ENCODE measurements at regions not wholly inside any gene's neighbourhood (a gene's known extent, or its start where the extent isn't known, plus 50 kb on each side); places are given as distances from the start of the nearest gene placed in this dataset.

- no peak for TF ChIP-seq NUFIP1 (IDR thresholded peaks at IDR 0.05; ENCODE audit: partially characterized antibody)
Observed at GRCh38 chr15:60255390-60255789, 142.4 kb downstream of the ANXA2 start (continued).

GRCh38 chr15:60257591-60258159 lies 140.1 kb downstream of the ANXA2 start:
- H3K27ac ChIP-seq (ENCODE audit: extremely low read depth, low read depth, low read length), result no peak overlapping the region
- WGBS (ENCODE audit: insufficient coverage, low coverage, missing lambda C conversion rate), result 0% methylated on average over 5 of the region's 5 CpGs
- H3K36me3 ChIP-seq (ENCODE audit: control insufficient read depth, insufficient read depth, low read length), result no peaks in the 10 kb centered on the region
- no peak overlapping the region for H3K9ac ChIP-seq (ENCODE audit: insufficient read depth in 1 of 2, low read depth in 2 of 2, low read length in 2 of 2)
- BruUV-seq (replicated peaks), result no TSS peak
- CTCF ChIA-PET (ENCODE audit: low intra/inter-chr PET ratio), result no interaction called here
- H3K4me2 ChIP-seq (ENCODE audit: insufficient read depth, low read length), result no peak overlapping the region
- H4K20me1 ChIP-seq (replicated peaks; ENCODE audit: control insufficient read depth, insufficient read depth, low read length), result no peaks in the 10 kb centered on the region
- FAIRE-seq (no peak), ATAC-seq (no peak), DNase-seq (ENCODE audit: extremely low read depth in 1 of 4, low spot score in 3 of 4) (no peak)
- no peaks in the 10 kb centered on the region for H3K27me3 ChIP-seq (ENCODE audit: control insufficient read depth in 2 of 2, insufficient read depth in 2 of 2, low read length in 2 of 2)
- no peaks in the 10 kb centered on the region for H3K4me1 ChIP-seq (replicated peaks in 1 of 2; ENCODE audit: control insufficient read depth in 2 of 2, insufficient read depth in 2 of 2, low read length in 2 of 2)
- H3K9me3 ChIP-seq (replicated peaks; ENCODE audit: control insufficient read depth, insufficient read depth, low read depth, low read length), result no peaks in the 10 kb centered on the region
- POLR2A ChIA-PET, result no interaction called here
- H3K79me2 ChIP-seq (ENCODE audit: control insufficient read depth, insufficient read depth, low read length), result no peaks in the 10 kb centered on the region
- TF ChIP-seq ZKSCAN8 (CRISPR knock-in tag; IDR thresholded peaks at IDR 0.05), result no peak
- peak; percentile 36; the same call in 1 of the 2 replicates for TF ChIP-seq CEBPB (tag; IDR thresholded peaks at IDR 0.05)
- no peak overlapping the region for H3K4me3 ChIP-seq
- in situ Hi-C loops (cut with MboI), result no loop called here
- H3K9me1 ChIP-seq (ENCODE audit: control insufficient read depth, insufficient read depth, low read length), result no peaks in the 10 kb centered on the region
- no peak overlapping the region for H2AFZ ChIP-seq (ENCODE audit: low read depth, low read length)
- intact Hi-C loops (cut with micrococcal nuclease), result no loop called here

- no peaks in the 10 kb centered on the region for H3K9me1 ChIP-seq (ENCODE audit: control insufficient read depth, insufficient read depth, low read length)
- no peak overlapping the region for H3K27ac ChIP-seq (ENCODE audit: extremely low read depth, low read depth, low read length)
- H3K79me2 ChIP-seq (ENCODE audit: control insufficient read depth, insufficient read depth, low read length), result no peaks in the 10 kb centered on the region
- no peaks in the 10 kb centered on the region for H3K9me3 ChIP-seq (replicated peaks; ENCODE audit: control insufficient read depth, insufficient read depth, low read depth, low read length)
- H3K27me3 ChIP-seq (ENCODE audit: control insufficient read depth in 2 of 2, insufficient read depth in 2 of 2, low read length in 2 of 2), result no peaks in the 10 kb centered on the region
- in situ Hi-C loops (cut with MboI) (no loop called here), intact Hi-C loops (cut with micrococcal nuclease) (no loop called here)
- WGBS (ENCODE audit: insufficient coverage, low coverage, missing lambda C conversion rate), result 0% methylated on average over 1 of the region's 1 CpG
- no peaks in the 10 kb centered on the region for H3K4me1 ChIP-seq (replicated peaks in 1 of 2; ENCODE audit: control insufficient read depth in 2 of 2, insufficient read depth in 2 of 2, low read length in 2 of 2)
- ATAC-seq, result no peak
- ChIA-PET CTCF (ENCODE audit: low intra/inter-chr PET ratio) (no interaction called here), POLR2A (interaction anchor here (1.9 kb wide), 1 partner anchor 9 kb away, joined by 7 read pairs; no protein-coding TSS in a partner anchor)
- no peak overlapping the region for H3K4me3 ChIP-seq
- no peaks in the 10 kb centered on the region for H3K36me3 ChIP-seq (ENCODE audit: control insufficient read depth, insufficient read depth, low read length)
- H2AFZ ChIP-seq (ENCODE audit: low read depth, low read length), result no peak overlapping the region
- H3K4me2 ChIP-seq (ENCODE audit: insufficient read depth, low read length), result no peak overlapping the region
- no TSS peak for BruUV-seq (replicated peaks)
- H4K20me1 ChIP-seq (replicated peaks; ENCODE audit: control insufficient read depth, insufficient read depth, low read length), result no peaks in the 10 kb centered on the region
- no peak for DNase-seq (ENCODE audit: extremely low read depth in 1 of 4, low spot score in 3 of 4)
- H3K9ac ChIP-seq (ENCODE audit: insufficient read depth in 1 of 2, low read depth in 2 of 2, low read length in 2 of 2), result no peak overlapping the region
- no peak for FAIRE-seq
- TF ChIP-seq ZNF41 (CRISPR knock-in tag; conservative IDR thresholded peaks at IDR 0.05) (no peak), MAZ (CRISPR knock-in tag; conservative IDR thresholded peaks at IDR 0.05 in 1 of 2, IDR thresholded peaks at IDR 0.05 in 1 of 2) (no peak), ZNF134 (CRISPR knock-in tag; conservative IDR thresholded peaks at IDR 0.05) (no peak), GABPB1 (CRISPR knock-in tag; IDR thresholded peaks at IDR 0.05) (no peak), POLR2H (tag; IDR thresholded peaks at IDR 0.05; ENCODE audit: low read depth) (no peak), BCLAF1 (IDR thresholded peaks at IDR 0.05; ENCODE audit: borderline replicate concordance in 1 of 2, control insufficient read depth in 1 of 2, low read depth in 2 of 2, low read length in 1 of 2) (no peak), ELF4 (CRISPR knock-in tag; IDR thresholded peaks at IDR 0.05) (no peak), ZNF143 (CRISPR knock-in tag; IDR thresholded peaks at IDR 0.05) (no peak)
Observed at GRCh38 chr15:60259469-60259868, 138.3 kb downstream of the ANXA2 start.

All from K562 (cell line).